GM21360 (cell line): ENCODE measurements at regions not wholly inside any gene's neighbourhood (a gene's known extent, or its start where the extent isn't known, plus 50 kb on each side); places are given as distances from the start of the nearest gene placed in this dataset.
A peak's percentile ranks its signal among the peaks of the same experiment; 100 is the strongest.
"Not testable (repeated sequence)": the region's sequence is repeated elsewhere in the genome, so short reads cannot be mapped to it uniquely, and the experiment has no call there.

Source experiments
- ATAC-seq: cut with Tn5 transposase; IDR thresholded peaks from one replicate; pipeline ENCODE4 v1.9.1; 2021; ENCODE audit warnings: mild to moderate bottlenecking, moderate library complexity; ENCODE audit not compliant: unreplicated experiment

DNA sequence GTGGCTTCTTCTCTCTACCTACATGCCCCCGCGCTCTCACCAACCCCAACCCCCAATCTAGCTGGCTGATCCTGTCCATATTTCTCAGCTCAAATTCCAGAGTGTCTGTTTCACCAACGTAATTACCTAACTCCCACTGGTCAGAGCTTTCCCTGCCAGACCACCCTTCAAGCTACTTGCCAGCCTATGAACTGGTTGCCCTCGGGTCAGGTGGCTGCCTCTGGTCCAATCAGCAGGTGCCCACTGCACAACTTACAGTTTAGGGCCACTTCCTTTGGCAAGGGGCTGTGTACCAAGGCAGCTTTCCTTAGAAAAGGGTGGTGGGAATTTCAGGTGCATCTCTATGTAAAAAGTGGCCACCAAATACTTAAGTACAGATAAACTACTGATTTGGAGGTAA is 92.2 kb upstream of the SLC30A5 start:
- no peak for ATAC-seq

DNA sequence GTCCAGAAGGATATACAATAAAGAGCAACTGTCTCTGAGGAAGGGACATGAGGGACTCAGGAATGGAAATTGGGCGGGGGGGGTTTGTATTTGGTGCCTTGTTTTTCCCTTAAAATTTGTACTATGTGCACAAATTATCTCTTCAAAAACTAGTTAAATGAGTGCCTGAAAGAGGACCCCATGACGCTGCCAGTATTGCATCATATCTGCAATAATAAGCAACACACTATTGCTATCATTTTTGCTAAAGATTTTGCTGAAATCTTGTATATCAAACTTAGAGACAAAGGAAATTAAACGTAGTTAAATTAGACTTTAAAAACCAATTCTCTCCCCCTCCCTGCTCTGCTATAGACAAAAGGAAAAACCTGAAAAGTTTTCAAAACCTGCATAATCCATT is 89.7 kb upstream of the SLC30A5 start:
- no peak for ATAC-seq

DNA sequence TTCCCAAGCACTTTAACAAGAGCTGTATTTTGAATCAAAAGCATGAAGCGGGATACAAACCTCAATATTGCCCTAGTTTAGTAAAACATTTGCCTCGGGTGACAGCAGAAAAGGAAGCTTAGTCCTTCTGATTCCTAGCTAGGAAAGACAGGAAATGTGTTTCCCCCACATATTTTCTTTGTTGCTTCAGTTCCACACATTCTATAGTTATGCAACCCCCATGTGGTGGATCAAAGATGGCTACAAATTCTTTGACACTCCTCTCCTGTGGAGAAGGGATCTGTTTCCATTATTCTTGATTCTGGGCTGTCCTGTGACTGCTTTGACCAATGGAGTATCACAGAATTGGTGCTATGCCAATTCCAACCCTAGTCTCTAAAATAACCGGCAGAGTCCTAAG is 89.1 kb upstream of the SLC30A5 start:
- no peak for ATAC-seq

DNA sequence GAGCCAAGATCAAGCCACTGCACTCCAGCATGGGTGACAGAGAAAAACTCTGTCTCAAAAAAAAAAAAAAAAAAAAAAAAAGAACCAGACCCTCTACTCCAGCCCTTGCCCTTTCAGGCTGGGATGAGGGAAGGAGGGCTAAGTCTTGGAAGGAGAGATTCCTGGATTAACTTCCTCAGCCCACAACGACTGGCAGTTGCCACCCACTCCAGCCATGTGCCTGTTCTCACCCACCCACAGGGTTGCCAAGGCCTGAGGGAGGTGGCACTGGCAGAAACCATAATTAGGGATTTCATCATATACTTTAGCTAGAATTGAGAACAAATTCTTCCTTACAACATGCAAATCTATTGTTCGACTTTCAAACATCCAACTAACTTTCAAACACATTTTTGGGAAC is 87.8 kb upstream of the SLC30A5 start:
- ATAC-seq: no peak

DNA sequence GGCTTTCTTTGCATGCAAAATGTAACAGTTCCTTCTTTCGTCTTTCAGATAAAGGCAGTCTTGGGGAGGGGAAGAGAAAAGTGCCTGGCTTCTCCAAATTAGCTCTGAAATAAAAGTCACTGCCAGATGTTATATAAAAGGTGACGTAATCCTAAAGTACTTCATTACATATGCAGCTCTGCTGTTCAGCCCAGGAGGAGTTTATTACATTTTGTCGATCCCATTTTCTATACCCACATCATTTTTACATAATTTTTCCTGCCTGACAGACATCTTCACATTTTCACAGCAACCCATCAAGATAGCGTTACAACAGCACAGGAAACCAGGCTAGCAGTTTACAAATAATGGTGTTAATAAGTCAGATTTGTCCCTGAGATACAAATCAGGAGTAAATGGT is 86.7 kb upstream of the SLC30A5 start:
- ATAC-seq: no peak

DNA sequence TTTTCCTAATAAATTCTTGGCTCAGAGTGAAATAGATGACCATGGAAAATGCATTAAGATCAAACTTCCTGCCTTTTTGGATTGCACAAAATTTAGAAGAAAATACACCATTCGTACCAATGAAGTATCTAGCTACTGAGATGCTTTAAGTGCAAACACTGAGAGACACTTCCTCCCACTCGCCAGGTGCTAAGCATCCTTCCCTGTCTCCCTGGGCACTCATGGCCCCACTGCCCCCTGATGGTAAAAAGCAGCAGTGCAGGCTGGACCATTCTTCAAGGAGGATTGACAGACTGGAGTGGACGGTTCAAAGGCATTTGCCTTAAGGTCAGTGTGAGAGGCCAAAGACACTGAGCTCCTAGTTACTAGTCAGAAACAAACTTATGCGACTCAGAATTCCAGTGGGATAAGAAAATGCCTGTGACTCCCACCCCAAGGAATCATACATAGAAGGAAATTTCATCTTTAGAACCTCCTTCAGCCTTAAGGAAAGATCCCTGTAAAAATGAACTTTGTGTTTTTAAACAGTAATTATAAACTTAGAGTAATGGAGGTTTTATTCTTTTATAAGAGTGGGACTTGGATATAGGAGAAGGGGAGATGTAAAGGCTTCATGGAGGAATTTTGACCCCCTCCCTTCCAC is 86.0 kb upstream of the SLC30A5 start:
- ATAC-seq: peak; percentile 91

DNA sequence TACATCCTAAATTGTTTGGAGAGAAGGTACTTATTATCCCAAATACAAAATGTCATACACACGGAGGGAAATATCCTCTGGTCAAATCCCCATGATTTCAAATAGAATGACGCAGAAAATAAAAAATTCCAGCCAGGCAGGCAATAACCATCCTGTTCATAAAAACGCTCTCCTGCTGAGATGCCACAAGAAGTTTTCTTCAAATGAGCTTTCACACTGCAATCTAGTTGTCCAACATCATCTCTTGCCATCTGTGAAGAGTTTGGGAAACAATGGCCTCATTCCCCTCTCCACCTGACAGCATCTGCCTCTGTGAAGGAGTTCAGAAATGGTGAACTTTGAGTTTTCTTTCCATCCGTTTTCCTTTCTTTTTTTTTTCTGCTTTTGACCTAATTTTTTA is 83.3 kb upstream of the SLC30A5 start:
- no peak for ATAC-seq

DNA sequence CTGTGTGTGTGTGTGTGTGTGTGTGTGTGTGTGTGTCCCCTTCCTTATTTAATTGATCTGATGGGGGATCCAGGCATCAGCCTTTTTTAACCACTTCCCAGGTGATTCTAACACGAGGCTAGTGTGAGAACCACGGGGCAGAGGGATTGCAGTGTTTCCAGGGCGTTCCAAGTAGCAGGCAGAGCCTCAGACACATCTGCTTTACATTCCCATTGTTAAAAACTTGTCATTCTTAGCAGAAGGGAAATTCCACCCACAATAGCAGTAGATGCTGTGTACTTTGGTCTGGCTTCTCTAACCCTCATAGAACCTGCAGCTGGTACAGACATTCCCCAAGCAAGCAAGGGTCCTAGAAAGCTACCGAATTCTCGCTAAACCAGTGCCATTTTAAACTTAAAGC is 81.9 kb upstream of the SLC30A5 start:
- no peak for ATAC-seq

DNA sequence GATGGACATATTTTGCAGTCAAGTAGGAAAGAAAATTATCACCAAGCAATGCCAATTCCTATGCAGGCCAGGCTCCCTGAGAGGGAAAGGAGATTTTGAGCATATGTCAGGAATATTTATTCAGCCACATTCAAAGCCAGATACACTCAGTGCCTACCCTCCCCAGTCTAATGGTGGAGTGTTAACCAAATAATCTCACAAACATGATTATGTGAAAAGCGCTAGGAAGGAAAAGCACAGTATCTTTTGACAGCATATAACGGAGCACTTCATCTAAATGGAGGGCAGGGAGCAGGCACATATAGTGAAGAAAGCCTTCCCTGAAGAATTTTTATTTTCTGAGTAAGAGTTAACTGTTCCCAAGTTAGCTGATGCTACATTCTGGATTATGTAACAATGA is 80.3 kb upstream of the SLC30A5 start:
- ATAC-seq: no peak

DNA sequence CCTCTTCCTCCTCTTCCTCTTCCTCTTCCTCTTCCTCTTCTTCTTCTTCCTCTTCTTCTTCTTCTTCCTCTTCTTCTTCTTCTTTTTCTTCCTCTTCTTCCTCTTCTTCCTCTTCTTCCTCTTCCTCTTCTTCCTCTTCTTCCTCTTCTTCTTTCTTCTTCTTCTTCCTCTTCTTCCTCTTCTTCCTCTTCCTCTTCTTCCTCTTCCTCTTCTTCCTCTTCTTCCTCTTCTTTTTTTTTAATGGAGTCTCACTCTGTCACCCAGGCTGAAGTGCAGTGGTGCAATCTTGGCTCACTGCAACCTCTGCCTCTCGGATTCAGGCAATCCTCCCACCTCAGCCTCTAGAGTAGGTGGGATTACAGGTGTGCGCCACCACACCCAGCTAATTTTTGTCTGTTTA is 79.8 kb upstream of the SLC30A5 start:
- ATAC-seq: not testable (repeated sequence)

DNA sequence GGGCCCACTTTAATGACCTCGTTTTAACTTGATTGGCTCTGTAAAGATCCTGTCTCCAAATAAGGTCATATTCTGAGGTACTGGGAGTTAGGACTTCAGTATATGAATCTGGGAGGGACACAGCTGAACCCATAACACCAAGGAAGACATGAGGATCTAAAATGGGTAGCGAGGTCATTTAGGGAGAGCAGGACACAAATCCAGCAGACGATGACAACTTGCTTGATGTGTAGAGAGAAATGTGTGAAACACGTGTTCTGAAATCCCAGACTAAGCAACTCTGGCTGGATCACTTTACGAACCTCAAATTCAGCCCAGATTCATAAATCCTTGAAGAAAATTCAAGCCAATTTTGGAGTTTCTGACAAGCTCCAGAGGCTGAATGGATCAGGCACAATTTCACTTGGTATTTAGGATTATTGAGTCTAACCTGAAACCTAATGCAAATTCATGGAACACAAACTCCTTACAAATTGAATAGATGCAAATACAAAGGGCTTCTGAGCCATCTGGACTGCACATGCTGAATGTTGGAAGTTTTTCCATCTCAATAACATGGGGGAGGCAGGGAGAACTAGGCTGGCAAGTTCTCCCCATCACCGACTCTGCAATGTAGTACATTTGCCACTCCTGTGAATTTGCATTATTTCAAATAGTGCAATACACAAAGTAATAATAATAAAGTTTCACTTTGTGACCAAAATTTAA is 74.0 kb upstream of the SLC30A5 start:
- no peak for ATAC-seq

DNA sequence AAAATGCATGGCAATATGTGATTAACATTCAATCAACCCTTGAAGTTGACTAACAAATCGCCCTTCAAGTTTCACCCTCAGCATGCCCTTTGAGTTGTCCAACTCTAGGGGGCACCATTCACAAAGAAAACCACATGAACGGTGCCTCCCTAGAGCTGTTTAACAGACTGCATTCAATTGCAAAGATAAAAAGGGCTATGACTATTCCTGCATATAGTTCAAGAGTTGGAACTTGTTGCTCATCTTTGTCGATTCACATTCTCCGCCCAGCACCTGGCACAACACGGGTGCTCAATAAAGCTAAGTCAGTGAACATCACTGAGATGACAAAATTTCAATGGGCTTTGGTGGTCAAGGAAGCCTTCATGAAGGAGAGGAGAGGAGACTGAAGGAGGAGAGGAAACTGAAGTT is 69.6 kb upstream of the SLC30A5 start:
- no peak for ATAC-seq

DNA sequence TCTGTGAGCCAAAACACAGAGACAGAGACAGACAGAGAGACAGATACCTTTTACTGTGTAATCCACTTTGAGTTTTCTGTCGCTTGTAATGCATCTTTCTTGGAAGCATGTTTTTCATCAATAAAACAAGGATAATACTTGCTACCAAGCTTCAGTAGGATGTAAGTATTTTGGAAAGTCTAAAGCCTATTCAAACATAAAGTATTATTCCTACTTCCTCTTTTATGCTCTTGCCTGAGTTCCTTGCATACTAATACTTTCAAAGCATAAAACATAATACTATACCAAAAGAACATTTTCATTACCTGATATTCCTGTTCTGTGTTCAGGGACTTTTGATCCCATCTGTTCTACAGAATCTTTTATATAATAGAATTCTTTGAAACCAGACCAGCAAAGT is 64.5 kb upstream of the SLC30A5 start:
- no peak for ATAC-seq

DNA sequence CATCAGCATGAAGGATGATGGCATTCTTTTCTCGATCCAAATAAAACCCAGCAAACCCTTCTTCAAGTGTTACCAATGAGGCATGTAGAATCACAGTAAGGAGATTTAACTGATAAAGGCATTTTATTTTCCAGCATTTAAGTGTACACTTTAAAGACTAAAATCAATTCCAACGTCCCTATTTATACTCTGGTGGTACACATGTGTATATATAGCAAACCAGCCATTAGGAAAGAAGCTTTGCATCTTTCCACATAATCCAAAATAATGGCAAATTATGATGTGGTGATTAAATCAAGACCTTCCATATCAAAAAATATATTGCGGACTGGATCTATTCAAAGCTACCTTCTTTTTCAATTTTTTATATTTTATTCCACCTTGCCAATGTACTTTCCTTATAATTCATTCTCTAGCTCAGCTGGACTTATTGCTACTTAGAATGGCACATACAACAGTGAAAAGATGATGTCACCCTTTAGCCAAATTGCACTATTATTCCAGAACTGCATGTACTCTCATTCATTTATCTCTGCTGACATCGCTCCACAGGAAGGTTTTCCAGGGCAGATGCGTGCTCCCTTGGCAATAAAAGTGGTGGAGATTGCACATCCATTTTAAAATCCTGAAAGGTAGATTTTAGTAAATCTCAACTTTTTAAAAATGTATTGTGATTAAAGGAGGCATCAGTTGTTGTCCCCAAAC is 63.3 kb upstream of the SLC30A5 start:
- no peak for ATAC-seq

DNA sequence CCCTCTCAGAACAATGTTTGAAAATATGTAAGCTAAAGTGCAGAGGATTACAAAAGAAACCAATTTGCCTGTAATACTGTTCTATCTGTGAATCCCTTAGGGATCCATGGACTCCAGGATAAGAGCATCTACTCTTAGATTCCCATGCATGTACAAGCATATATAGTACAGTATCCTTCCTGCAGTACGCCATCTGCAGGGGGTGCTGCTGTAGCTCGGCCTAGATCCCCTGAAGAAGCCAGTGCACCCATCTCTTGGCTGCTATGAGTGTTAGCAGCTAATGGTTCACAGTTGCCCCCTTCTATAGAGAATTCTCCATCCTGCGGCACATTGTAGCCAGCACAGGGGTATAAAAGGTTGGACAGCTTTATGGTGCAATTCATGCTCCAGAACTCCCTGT is 61.8 kb upstream of the SLC30A5 start:
- no peak for ATAC-seq

DNA sequence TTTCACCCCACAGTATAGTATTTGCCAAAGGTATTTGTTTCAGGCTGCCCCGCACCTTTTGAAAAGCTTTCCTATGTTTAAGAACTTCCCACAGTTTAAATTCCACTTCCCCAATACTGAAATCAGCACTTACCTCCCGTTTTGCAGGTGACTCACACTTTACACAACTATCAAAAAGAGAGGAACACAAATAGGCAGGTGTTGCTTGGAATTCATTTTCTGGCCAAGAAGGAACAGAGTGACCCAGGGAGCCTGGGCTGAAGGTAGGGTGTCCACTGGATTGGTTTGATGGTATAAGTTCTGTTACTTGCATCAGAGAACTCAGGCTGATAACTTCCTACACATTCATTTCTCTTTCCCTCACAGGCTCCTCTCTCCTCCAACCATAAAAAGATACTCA is 60.1 kb upstream of the SLC30A5 start:
- no peak for ATAC-seq

DNA sequence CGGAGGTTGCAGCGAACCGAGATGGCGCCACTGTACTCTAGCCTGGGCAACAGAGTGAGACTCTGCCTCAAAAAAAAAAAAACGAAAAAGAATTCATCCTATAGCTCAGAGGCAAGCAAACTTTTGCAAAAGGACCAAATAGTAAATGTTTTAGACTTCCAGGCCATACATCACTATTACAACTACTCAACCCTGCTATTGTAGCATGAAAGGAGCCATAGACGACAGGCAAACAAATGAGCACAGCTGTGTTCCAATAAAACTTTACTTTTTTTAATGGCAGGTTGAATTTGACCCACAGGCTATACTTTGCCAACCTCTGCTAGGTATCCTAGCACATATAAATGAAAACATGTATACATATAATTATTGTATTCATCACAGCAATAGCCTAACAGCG is 58.9 kb upstream of the SLC30A5 start:
- ATAC-seq: no peak

DNA sequence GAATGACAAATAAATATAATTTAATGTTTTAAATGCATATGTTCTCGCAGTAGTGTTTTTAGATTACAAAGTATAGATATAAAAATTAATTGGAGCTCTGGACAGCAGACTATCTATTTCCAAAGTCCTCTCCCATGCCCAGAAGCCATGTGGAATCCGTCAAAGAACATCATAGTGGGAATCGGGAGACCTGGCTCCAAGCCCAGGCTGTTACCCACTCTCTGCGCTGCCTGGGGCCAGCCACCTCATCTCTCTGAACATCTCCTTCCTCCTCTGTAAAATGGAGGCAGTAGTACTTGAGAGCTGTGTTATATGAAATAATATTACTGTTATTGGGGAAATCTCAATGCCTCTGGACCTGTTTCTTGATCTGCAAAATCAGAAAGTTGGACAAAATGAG is 58.1 kb upstream of the SLC30A5 start:
- ATAC-seq: no peak

DNA sequence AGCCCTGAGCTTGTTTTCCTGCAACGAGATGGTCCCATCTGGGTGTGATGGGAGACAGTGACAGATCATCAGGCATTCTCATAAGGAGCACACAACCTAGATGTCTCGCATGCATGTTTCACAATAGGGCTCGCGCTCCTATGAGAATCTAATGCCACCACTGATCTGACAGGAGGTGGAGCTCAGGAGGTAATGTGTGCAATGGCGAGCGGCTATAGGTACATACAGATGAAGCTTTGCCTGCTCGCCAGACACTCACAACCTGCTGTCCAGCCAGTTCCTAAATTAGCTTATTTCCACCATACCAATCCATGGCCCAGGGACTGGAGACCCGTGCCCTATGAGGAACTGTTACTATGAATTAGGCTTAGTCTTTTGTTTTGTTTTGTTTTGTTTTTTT is 55.3 kb upstream of the SLC30A5 start:
- no peak for ATAC-seq

DNA sequence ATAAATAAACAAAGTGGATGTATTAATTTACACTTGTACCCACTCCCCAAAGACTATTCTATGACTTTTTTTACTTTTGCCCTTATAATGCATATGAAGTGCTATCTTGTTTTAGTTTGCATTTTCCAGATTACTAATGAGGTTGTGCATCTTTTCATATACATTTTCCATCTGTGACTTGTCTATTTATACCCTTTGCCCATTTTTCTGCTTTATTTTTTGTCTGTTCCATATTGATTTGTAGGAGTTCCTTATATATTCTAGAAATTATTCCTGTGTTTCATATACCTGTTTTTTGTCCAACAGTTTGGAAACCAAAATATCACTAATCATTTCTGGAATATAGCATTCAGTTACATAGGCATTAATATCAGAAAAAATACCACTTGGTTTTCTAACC is 54.0 kb upstream of the SLC30A5 start:
- ATAC-seq: no peak

DNA sequence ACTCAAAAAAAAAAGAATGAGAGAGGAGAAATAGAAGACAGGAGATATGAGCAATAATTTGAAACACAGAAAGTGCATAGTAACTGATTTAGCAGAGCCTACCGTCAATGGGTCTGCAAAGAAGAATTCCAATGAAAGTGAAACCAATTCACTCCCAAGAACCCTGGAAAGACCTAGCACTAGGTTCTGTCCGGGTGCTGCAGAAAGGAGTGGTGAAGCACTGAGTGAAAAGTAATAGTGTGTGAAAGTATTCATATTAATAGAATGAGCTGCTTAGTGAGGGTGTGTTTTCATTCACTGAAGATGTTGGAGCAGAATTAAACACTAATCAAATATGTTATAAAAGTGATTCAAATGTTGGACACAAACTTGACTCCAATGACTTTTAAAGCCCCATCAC is 51.3 kb upstream of the SLC30A5 start:
- peak; percentile 22 for ATAC-seq

DNA sequence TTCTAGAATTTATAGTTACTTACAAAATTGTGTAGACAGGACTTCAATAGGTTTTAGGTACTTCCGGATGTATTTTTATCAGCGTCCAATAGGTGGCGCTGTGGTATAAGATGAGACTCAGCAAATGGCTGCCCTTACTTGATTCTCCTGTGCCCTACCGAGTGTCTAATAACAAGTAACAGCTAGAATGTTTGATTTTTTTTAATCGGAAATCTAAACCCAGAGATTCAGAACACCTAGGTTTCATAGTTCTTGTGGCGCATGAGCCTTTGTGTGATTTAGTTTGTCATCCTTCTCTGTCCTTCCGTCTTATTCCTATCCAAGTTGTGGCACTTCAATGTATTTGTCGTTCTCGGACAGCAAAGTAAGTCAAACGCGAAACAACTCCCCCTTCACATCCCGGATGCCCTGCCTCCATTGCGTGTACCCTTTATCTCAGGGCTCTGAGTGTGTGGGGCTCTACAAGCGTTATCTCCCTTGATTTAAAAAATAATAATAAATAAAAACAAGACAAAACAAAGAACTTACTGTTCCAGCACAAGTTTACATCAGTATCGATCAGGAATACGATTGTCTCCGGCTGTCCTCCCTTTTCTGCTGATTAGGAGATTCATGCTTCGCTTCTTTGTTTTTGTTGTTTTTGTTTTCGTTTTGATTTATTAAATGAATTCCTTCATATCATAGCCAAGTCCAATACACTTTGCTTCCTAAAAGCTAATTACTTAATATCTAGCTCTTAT is 50.7 kb upstream of the SLC30A5 start:
- peak; percentile 91 for ATAC-seq
